HG03565 (cell line): ENCODE measurements at regions not wholly inside any gene's neighbourhood (a gene's known extent, or its start where the extent isn't known, plus 50 kb on each side); places are given as distances from the start of the nearest gene placed in this dataset.

Experiments used
- ATAC-seq: cut with Tn5 transposase; IDR thresholded peaks from one replicate; pipeline ENCODE4 v1.9.1; 2021; ENCODE audit warnings: mild to moderate bottlenecking, moderate library complexity; ENCODE audit not compliant: unreplicated experiment

DNA sequence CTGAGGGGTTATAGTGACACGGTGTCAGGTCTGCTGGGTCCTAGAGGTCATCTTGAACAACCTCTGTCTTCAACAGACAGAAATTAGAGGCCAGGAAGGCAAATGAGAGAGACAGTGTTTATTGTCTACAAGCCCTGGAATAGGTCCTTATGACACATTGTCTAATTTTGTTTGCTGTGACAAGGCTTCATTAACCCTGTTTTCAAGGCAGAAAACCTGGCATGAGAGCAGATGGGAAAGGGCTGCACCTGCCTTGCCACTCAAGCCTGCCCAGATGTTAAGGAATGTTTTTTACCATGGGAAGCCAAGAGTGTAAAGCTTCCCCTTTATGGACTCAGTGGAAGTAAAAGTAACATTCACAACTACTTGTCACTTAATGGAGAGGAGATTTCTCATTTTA lies 275.3 kb downstream of the KCNS3 start:
- ATAC-seq = no peak

DNA sequence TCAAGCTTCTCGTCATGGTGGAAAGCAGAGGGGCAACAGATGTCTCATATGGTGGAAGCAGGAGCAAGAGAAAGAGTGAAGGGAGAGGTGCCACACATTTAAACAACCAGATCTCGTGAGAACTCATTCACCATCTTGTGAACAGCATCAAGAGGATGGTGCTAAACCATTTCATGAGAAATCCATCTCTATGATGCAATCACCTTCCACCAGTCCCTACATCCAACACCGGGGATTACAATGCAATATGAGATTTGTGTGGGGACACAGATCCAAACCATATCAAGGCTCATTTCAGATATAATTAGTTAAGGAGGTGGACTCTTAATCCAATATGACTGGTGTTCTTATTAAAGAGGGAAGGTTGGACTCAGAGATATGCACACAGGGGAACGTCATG lies 272.8 kb downstream of the KCNS3 start:
- no peak for ATAC-seq

DNA sequence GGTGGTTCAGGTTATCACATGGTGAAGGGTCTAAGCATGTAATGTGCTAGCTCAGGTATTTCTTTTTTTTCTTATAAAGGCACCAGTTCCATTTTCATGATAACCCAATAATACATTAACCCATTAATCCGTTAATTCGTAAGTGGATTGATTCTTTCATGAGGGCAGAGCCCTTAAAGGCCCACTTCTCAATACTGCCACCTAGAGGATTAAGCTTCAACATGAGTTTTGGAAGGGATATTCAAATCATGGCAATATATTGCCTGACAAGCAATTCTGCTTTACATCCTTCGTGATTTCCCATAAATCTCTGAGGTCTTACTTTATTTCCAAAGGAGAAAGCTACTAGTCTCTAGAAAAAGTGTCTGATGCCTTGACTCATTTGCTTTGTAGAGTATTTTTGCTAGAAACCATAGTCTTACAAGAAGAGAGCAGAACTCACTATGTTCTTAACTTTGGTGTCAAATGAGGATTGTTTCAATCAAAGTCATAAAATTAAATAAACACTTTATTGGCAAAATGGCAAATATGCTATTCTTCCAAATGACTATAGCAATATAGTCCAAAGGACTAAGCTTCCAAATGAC lies 271.3 kb downstream of the KCNS3 start:
- ATAC-seq = peak; percentile 76

DNA sequence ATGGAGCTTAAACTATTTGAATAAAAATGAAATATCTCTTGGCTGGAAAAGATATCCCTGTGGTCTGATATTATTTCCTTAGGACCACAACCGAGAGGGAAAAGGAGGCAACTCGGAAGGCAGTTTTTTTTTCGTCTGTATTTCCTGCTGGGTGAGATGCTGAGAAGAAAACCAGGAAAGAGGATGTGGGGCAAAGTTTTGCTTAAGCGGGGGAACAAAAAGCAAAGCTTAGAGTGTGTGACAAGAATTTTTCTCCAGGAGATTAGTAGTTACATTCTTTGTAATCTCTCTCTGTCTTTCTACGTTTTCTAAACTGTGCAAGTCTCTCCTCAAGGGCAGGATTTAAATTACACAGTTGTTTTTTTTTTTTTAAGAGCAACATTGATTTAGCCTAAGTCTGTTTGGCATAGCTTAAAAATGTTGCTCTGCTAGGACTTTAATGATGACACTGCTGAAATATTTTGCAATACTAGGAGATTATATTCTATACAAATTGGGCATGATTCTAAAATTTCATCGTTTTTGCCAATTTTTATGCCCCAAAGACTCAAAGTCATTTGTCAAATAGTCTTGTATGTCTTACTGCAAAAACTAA lies 258.5 kb downstream of the KCNS3 start:
- ATAC-seq = no peak

DNA sequence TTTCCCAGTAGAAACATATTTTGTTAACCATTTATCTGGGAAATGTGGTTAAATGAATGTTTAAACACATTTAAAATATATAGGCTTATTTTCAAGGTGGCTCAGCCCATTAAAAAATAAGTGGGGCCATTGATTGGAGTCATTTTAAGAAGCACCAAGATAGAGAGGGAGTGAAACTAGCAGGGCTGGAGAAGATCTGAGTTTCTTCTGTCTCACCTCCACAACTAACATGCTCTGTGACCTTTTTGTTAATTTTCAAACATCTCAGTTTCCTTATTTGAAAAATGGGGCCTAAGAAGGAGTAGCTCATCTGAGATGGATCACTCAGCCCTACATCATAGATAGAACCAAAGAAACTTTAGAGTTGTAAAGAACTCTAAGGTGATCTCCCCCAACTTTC lies 254.8 kb downstream of the KCNS3 start:
- no peak for ATAC-seq

DNA sequence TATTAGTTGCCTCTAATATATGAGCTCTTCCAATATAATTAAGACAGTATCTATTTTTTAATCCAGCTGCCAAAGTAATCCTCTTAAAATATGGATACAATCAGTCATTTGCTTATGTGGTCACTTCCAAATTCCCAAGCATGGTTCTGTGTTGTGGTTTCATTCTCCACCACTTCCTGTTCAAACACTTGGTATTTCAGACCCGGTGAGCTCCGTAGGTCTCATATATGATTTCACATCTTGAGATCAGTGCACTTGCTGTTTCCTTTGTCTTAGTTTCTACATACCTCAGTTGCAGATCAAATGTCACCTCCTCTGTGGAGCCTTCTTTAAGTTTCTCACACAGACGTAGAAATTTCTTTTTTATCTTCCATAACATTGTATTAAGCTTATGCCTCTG lies 254.2 kb downstream of the KCNS3 start:
- no peak for ATAC-seq

DNA sequence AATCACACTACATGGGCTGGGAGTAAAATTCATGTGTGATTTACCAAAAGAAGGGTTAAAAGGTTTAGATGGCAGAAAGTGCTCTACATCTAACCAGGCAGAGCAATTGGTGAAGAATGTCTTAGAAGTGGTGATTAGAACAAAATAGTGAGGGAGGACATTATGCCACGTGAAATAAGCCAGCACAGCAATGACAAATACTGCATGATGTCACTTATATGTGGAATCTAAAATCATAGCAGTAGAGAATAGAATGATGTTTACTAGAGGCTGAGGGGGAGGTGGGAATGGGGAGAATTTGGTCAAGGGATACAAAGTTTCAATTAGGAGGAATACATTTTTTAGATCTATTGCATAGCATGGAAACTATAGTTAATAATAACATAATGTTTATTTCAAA lies 253.3 kb downstream of the KCNS3 start:
- ATAC-seq = no peak

DNA sequence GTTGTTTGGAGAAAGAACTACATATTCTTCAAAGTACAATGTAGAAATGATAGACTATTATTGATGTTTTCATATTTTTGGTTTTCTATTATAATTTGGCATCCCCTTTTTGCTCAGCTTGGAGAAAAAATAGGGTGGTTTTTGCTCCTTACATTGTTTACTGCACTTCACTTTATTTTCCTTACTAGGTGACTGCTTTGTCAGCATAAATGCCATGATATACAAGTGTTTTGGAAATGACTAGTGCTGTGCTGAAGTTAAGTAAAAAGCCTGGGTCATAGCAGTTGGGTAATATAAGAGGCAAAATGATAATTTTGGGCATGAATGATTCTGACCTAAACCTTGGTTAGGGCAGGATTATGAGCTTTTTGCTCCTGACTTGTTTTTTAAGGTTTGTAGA lies 250.9 kb downstream of the KCNS3 start:
- no peak for ATAC-seq

DNA sequence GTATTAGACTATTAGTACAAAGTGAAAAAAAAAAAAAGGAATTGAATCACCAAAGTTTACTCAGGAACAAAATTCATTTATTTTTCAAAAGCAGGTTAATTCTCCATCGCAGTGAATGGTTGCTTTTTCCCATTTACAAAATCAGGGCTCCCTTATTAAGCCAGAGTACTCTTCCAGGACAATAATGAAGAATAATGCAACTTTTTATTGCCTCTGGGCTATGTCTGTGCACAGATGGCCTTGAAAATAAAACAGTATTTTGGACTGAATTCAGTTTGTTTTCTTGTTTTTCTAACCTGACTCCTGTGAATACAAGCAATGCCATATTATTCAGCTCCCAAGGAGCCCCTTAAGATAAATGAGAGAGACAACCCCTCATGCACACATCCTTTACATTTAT lies 246.8 kb downstream of the KCNS3 start:
- ATAC-seq = no peak

DNA sequence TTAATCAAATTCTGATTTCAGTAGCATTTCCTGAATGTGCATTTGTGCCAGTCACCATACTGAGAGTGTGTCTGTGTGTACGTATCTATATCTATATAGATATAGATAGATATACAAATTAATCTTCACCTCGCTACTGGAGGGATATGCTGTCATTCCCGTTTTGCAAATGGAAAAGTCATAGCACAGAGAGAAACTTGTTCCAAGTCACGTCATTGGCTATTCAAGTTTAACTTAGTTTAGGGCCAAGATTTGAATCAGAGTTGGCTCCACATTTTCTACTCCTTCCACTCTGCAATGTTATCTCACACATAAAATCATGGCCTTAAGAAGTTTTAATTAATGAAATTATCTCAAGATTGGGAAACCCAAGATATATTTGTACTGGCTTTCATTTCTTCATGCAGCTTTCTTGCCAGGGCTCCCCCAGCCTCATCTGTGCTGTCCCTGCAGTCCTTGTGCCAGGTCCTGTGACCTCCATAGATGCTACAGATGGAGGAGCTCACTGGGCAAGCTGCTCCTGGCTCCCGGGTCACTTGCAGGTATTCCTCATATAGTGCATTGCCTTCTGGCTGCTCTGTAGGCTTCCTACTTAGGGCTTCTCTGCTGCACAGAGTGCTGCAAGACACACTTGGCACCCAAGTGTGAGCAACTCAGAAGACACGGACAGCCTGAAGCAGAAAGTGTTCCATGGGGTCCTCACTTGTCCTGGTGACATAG lies 245.8 kb downstream of the KCNS3 start:
- ATAC-seq = no peak

DNA sequence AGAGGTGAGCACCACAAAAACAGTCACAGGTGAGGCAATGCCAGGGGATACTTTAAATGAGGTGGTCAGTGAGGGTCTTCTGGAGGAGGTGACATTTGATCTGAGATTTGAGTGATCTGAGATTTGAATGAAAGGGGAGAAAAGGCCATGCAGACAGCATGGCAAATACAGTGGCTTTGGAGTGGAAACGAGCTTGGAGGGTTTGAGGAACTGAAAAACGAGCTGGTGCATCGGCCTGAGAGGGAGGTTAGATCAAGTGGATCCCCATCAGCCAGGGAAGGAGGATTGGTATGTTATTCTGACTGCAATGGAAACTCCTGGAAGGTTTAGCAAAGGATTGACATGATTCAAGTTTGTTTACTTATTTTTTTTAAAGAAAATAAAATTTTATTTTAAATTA lies 245.1 kb downstream of the KCNS3 start:
- no peak for ATAC-seq

DNA sequence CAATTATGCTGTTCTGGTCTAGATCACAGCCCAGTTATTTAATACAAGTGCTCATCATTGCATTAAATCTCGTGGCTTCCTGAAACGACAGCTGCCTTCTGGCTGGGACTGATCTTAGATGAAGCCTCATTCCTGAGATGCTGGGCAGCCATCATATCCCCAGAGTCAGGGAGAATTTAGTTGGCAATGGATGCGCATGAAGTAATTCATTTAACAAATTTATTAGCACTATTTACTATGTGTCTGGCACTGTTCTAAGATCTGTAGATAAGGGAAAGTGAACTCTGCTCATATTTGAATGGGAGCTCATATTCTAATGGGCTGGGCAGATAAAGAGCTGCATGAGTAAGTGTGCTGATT lies 244.7 kb downstream of the KCNS3 start:
- no peak for ATAC-seq

DNA sequence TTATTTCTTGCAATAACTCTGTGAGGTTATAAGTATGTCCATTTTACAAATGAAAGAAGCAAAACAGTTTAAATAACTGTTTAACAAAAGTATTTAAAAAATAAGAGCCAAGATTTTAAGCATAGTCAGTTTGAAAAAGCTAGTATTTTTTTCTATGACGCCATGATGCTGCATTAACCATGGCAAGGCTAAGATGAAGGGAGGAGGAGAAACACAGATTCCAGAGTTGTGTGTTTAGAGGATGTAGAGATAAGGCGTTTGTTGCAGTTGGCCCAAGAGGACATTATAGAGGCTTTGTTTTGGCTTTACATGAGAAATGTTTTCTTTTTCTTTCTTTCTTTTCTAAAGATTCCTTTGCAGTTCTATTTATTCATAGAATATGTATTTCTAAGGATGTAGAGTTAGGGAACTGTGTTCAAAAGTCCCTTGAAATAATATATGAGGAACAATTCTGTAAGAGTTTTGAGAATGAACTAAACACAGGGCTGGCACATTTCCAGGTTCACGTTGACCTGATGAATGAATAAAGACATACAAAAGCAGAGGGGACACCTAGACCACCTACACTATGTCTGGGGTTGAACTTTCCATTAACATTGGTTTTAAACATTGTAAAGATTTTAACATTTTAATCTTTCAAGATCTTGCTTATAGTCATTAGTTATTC lies 244.2 kb downstream of the KCNS3 start:
- no peak for ATAC-seq

DNA sequence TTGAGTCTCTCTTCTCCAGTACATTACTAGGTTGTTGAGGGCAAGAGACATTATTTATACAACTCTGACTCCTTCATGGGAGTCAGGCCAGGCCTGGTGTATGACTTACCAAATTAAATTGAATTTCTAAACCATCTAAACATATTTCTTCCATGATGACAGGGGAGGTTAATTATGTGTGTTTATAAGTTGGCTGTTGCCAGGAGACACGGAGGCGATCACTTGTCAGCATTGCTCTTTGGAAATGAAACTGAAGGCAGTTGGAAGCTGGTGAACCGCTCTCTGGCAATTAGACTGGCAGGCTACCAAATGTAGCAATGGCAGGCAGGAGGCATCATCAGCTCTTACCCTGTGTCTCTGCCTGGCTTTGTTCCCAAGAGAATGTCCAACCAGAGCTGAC lies 241.4 kb downstream of the KCNS3 start:
- no peak for ATAC-seq

DNA sequence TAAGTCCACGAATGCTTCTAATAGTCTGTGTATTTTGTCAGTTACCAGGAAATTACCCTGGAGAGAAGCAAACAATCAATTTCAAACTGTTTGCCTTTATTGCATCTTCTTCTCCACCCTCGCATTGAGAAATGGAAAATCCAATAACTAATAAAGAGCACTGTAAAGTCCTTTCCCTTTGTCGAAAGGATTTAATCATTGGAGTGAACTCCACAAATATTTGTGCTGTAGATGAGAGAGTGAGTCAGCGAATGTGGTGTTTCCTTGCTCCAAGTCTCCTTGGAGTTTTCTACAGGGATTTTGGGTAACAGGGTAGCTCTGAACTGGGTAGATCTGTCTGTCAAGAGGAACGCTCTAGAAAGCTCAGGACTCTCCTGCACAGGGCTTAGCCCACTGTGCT lies 240.2 kb downstream of the KCNS3 start:
- ATAC-seq = no peak

DNA sequence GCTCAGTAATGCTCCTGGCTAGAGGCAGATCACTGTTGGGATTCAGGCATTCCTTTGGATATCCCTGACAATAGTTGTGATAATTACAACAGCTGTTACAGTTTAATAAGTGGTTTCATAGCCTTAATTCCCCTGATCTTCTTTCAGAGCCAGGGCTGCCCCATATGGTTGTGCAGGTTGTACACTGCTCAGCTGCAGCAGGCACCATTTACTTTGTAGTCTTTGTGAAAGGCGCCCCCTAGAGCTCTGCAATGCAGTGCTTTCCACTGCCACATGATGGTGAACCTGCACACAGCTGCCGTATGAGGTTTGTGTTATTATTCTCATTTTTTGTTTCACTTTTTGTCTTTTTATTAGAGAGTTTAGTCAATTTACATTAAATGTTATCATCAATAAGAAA lies 239.1 kb downstream of the KCNS3 start:
- peak; percentile 98 for ATAC-seq

DNA sequence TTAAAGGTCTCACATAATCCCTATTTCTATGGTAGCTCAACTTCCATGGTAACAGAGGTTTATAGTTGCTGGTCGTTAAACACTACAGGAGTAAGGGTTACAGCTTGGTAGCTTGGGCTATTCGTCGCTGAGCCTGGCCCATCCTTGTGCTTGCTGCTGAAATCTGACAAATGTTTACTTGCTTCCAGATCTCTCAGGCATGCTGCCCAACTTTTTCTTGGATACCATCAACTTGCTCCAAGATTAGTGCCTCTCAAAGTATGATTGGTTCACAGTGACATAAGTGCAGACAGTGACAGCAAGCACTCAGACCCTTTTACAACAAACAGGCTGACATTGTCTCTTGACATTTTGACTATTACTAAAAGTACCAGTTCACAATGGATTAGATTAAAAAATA lies 231.8 kb downstream of the KCNS3 start:
- no peak for ATAC-seq

DNA sequence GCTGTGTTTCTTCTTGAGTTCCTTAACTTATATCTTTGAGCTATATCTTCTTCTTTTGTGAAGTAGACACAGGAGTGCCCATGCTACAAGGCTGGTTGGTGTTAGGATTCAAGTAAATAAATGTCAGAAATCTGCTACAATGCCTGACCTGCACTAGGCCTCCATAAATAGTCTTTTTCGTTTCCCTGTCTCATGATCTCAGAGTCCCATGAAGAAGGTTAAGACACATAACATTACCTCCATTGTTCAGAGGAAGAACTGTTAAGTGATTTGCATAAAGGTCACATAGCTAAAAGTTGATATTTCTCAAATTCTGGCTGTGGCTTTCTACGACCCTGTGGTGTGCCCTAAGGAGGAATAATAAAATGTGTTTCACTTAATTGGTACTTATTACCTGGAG lies 228.4 kb downstream of the KCNS3 start:
- peak; percentile 62 for ATAC-seq

DNA sequence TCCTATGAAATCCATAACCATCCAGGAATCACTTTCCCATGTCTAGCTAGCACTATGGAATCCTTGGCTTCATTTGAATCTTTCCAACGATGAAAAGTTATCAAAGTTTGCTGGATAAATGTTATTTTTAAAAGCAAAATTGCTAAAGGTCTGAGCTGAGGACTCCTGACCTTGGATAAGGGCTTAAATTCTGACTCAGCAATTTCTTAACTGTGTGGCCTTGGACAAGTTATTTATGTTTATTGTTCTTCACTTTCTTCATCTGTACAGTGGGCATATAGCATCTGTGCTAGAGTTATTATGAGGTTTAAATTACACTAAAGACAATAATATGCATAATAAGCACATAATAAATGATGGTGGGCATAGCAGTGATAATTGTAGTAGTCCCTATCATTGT lies 227.5 kb downstream of the KCNS3 start:
- ATAC-seq = no peak

DNA sequence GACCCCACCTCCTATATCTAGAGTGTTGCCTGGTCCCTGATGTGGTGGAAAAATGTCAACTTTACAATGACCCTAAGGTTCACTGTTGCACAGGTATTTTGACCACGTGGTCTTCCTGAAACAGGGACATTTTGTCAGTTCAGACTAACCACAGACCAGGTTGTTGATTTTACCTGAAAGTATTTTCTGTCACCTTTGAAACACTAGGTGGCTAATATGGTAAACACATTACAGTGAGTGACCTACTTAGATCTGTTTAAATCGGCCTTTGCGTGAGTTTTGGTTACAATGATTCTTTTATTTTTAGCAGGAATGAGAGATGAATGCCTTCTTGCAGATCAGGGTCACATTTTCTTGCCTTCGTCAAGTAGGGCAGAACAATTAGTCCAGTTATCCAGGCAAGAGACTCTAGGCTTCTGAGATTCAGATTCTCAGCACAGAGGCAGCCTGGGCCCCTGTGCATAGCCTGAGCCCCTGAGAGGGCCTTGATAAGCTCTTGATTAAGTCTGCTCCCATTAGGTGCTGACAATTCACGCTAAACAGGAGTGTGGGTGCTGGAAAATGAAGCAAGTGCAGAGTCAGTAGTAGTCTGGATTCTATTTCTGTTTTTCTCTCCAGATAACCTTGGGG lies 226.2 kb downstream of the KCNS3 start:
- no peak for ATAC-seq

DNA sequence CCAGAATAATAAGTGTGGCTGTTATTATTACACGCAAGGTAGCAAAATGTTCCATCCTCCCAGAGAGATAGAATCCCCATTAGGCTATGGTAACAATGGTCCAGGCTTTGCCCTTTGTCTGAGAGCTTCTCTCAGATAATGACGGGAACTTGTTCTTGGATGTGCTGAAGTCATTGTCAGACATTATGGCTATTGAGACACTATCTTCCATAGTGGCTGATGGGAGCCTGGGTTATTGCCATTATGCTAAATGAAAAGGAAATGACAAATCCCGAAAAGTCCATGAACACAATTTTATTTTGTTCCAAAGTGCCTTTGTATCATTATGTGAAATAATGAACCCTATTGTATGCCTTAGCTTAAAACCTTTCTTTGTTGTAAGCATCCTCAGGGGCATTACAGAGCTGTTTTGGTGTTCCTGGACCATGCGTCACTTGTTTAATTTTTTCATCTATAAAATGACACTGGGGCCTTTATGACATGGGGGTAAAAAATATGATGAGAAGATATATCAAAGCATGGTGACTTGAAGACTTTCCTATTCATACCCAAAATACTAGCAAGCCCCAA lies 218.5 kb downstream of the KCNS3 start:
- ATAC-seq = no peak
